ENCODE measurements at regions not wholly inside any gene's neighbourhood (a gene's known extent, or its start where the extent isn't known, plus 50 kb on each side); places are given as distances from the start of the nearest gene placed in this dataset.

GRCh38 chr3:174620855-174621472, 238.2 kb upstream of the NAALADL2 start:
- TF ChIP-seq CTCF (optimal IDR thresholded peaks at IDR 0.05 in 1 of 3, IDR thresholded peaks at IDR 0.05 in 1 of 3, conservative IDR thresholded peaks at IDR 0.05 in 1 of 3; ENCODE audit: extremely low read depth in 1 of 3, insufficient read depth in 2 of 3, low read length in 3 of 3) (no peak), EZH2 (IDR thresholded peaks at IDR 0.05; ENCODE audit: low read length) (no peak)

Measured in keratinocyte (primary cell).